OCI-LY7 (cell line): ENCODE measurements at regions not wholly inside any gene's neighbourhood (a gene's known extent, or its start where the extent isn't known, plus 50 kb on each side); places are given as distances from the start of the nearest gene placed in this dataset.

Source experiments
- BruUV-seq: library from RNA; stranded (reverse); fragments of 400-500 nt; replicated peaks from 2 replicates; lab custom pipeline; 2021; lab: Mats Ljungman, UMichigan
- CTCF ChIA-PET: fragments of 300-600 bp; sonication (Branson Sonifier 250); formaldehyde crosslinking; loops from one replicate; lab custom pipeline; 2022; ENCODE audit warnings: antibody characterized with exemption; ENCODE audit not compliant: unreplicated experiment; lab: Charles Lee
- POLR2A ChIA-PET: fragments of 300-600 bp; sonication (Branson Sonifier 250); formaldehyde crosslinking; loops from one replicate; lab custom pipeline; 2022; ENCODE audit warnings: antibody characterized with exemption; lab: Charles Lee
- DNase-seq: peaks from one replicate; pipeline ENCODE4 v3.0.0-alpha.2; 2015; ENCODE audit warnings: low spot score
- H2AFZ ChIP-seq: fragments of 200-600 bp; sonication (generic), shearing (Covaris generic); 2 replicates; pipeline ENCODE4 v1.6.1; 2014; ENCODE audit warnings: mild to moderate bottlenecking, antibody characterized with exemption, low read length, moderate library complexity
- H3K27ac ChIP-seq: fragments of 200-600 bp; sonication (generic); 2 replicates; pipeline ENCODE4 v1.5.1; 2014; ENCODE audit warnings: mixed run types, low read depth, mild to moderate bottlenecking, moderate library complexity, low read length, inconsistent platforms; ENCODE audit not compliant: poor library complexity, severe bottlenecking
- H3K36me3 ChIP-seq: fragments of 200-600 bp; sonication (generic); 2 replicates; pipeline ENCODE4 v1.6.1; 2014; ENCODE audit warnings: mild to moderate bottlenecking, antibody characterized with exemption, low read length, moderate library complexity, mixed read lengths; ENCODE audit not compliant: insufficient read depth
- H3K4me1 ChIP-seq: fragments of 200-600 bp; sonication (generic); 2 replicates; pipeline ENCODE4 v1.5.1; 2014; ENCODE audit warnings: mild to moderate bottlenecking, low read length; ENCODE audit not compliant: insufficient read depth, poor library complexity, severe bottlenecking
- H3K4me2 ChIP-seq: fragments of 200-600 bp; sonication (generic); 2 replicates; pipeline ENCODE4 v1.6.1; 2014; ENCODE audit warnings: mild to moderate bottlenecking, low read length
- H3K4me3 ChIP-seq: fragments of 200-600 bp; sonication (generic); 2 replicates; pipeline ENCODE4 v1.5.1; 2014; ENCODE audit warnings: mild to moderate bottlenecking, low read depth, low read length; ENCODE audit not compliant: poor library complexity, severe bottlenecking
- H3K79me2 ChIP-seq: fragments of 200-600 bp; sonication (generic); 2 replicates; pipeline ENCODE4 v1.6.1; 2016; ENCODE audit warnings: low read depth, mild to moderate bottlenecking, low read length, moderate library complexity, mixed read lengths; ENCODE audit not compliant: insufficient read depth
- H3K9me2 ChIP-seq: fragments of 200-600 bp; sonication (generic); 2 replicates; pipeline ENCODE4 v1.6.1; 2016; ENCODE audit warnings: mild to moderate bottlenecking, low read length, mixed read lengths; ENCODE audit not compliant: insufficient read depth
- H3K9me3 ChIP-seq: fragments of 200-600 bp; sonication (generic); 2 replicates; pipeline ENCODE4 v1.6.1; 2014; ENCODE audit warnings: mild to moderate bottlenecking, mixed run types, low read length, mixed read lengths
- H4K20me1 ChIP-seq: fragments of 200-600 bp; sonication (generic); 2 replicates; pipeline ENCODE4 v1.6.1; 2014; ENCODE audit warnings: mild to moderate bottlenecking, antibody characterized with exemption, low read length, moderate library complexity, mixed read lengths; ENCODE audit not compliant: insufficient read depth
- EZH2phosphoT487 ChIP-seq: fragments of 200-600 bp; sonication (generic); IDR thresholded peaks from 2 replicates; pipeline ENCODE4 v1.6.1; 2018; ENCODE audit warnings: low read depth, borderline replicate concordance, mild to moderate bottlenecking, mixed run types, antibody characterized with exemption, low read length, moderate library complexity, mixed read lengths
- intact Hi-C: fragments of 100-400 bp; cut with micrococcal nuclease; formaldehyde crosslinking; loops from one replicate; pipeline ENCODE4 v1.10.0; 2022; ENCODE audit not compliant: unreplicated experiment
- TF ChIP-seq, protein P1 (sequence below): fragments of 200-600 bp; sonication (generic); conservative IDR thresholded peaks from 2 replicates; pipeline ENCODE4 v1.5.1; 2014; ENCODE audit warnings: mild to moderate bottlenecking, antibody characterized with exemption, low read length, moderate library complexity, mixed read lengths

GRCh38 chr3:11948866-11949265 is 55.3 kb upstream of the SYN2 start:
- intact Hi-C loops, result no loop called here
- no TSS peak for BruUV-seq
- H3K4me3 ChIP-seq, result no peak overlapping the region
- CTCF ChIA-PET, result no interaction called here
- no peaks in the 10 kb centered on the region for H4K20me1 ChIP-seq
- POLR2A ChIA-PET, result no interaction called here
- H3K79me2 ChIP-seq, result no peaks in the 10 kb centered on the region
- DNase-seq, result no peak
- no peaks in the 10 kb centered on the region for H3K9me2 ChIP-seq
- H3K36me3 ChIP-seq, result no peaks in the 10 kb centered on the region
- H3K4me1 ChIP-seq, result no peaks in the 10 kb centered on the region
- no peaks in the 10 kb centered on the region for H3K9me3 ChIP-seq
- no peak overlapping the region for H2AFZ ChIP-seq
- H3K27ac ChIP-seq, result no peak overlapping the region
- TF ChIP-seq EZH2phosphoT487, result no peak
- TF ChIP-seq, protein P1, sequence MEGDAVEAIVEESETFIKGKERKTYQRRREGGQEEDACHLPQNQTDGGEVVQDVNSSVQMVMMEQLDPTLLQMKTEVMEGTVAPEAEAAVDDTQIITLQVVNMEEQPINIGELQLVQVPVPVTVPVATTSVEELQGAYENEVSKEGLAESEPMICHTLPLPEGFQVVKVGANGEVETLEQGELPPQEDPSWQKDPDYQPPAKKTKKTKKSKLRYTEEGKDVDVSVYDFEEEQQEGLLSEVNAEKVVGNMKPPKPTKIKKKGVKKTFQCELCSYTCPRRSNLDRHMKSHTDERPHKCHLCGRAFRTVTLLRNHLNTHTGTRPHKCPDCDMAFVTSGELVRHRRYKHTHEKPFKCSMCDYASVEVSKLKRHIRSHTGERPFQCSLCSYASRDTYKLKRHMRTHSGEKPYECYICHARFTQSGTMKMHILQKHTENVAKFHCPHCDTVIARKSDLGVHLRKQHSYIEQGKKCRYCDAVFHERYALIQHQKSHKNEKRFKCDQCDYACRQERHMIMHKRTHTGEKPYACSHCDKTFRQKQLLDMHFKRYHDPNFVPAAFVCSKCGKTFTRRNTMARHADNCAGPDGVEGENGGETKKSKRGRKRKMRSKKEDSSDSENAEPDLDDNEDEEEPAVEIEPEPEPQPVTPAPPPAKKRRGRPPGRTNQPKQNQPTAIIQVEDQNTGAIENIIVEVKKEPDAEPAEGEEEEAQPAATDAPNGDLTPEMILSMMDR, result no peak
- no peak overlapping the region for H3K4me2 ChIP-seq

DNA sequence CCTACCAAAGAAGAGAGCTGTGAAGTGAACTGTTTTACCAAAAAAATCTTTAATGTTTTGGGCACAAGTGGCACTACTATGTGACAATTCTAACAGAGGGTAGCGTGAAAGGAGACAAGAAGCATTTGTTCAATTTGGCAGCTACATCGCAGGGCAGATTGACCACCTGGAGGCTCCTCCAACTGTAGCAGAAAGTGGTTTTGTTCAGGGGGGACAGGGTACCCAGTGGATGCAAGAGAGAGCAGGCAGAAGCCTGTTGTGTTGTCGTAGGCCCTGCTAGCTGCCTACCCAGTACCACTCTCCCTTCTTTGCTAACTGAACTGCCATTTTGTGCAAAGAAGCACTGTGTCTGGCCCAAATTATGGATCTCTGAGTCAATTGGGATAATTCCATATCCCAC is 54.8 kb upstream of the SYN2 start:
- no peak overlapping the region for H3K4me2 ChIP-seq
- H2AFZ ChIP-seq, result no peak overlapping the region
- H3K9me3 ChIP-seq, result no peaks in the 10 kb centered on the region
- intact Hi-C loops, result no loop called here
- H3K36me3 ChIP-seq, result no peaks in the 10 kb centered on the region
- no peak overlapping the region for H3K27ac ChIP-seq
- H3K9me2 ChIP-seq, result no peaks in the 10 kb centered on the region
- TF ChIP-seq, protein P1, result no peak
- TF ChIP-seq EZH2phosphoT487, result no peak
- DNase-seq, result no peak
- H4K20me1 ChIP-seq, result no peaks in the 10 kb centered on the region
- BruUV-seq, result no TSS peak
- H3K79me2 ChIP-seq, result no peaks in the 10 kb centered on the region
- no peak overlapping the region for H3K4me3 ChIP-seq
- POLR2A ChIA-PET, result no interaction called here
- CTCF ChIA-PET, result no interaction called here
- no peaks in the 10 kb centered on the region for H3K4me1 ChIP-seq

GRCh38 chr3:11950576-11950975 is 53.6 kb upstream of the SYN2 start:
- CTCF ChIA-PET, result no interaction called here
- Histone ChIP-seq H3K36me3 (no peaks in the 10 kb centered on the region), H3K4me3 (no peak overlapping the region), H3K79me2 (no peaks in the 10 kb centered on the region), H3K4me2 (no peak overlapping the region), H4K20me1 (no peaks in the 10 kb centered on the region), H3K9me3 (no peaks in the 10 kb centered on the region), H3K4me1 (no peaks in the 10 kb centered on the region), H3K9me2 (no peaks in the 10 kb centered on the region), H3K27ac (no peak overlapping the region), H2AFZ (no peak overlapping the region)
- intact Hi-C loops, result no loop called here
- no peak for DNase-seq
- no TSS peak for BruUV-seq
- TF ChIP-seq EZH2phosphoT487, result no peak
- TF ChIP-seq, protein P1, result no peak
- POLR2A ChIA-PET, result interaction anchor here (0.6 kb wide), 3 partner anchors 29 to 344 kb away, joined by 3 to 5 read pairs (median 3); no protein-coding TSS in a partner anchor
